ENCODE measurements at regions not wholly inside any gene's neighbourhood (a gene's known extent, or its start where the extent isn't known, plus 50 kb on each side); places are given as distances from the start of the nearest gene placed in this dataset.

DNA sequence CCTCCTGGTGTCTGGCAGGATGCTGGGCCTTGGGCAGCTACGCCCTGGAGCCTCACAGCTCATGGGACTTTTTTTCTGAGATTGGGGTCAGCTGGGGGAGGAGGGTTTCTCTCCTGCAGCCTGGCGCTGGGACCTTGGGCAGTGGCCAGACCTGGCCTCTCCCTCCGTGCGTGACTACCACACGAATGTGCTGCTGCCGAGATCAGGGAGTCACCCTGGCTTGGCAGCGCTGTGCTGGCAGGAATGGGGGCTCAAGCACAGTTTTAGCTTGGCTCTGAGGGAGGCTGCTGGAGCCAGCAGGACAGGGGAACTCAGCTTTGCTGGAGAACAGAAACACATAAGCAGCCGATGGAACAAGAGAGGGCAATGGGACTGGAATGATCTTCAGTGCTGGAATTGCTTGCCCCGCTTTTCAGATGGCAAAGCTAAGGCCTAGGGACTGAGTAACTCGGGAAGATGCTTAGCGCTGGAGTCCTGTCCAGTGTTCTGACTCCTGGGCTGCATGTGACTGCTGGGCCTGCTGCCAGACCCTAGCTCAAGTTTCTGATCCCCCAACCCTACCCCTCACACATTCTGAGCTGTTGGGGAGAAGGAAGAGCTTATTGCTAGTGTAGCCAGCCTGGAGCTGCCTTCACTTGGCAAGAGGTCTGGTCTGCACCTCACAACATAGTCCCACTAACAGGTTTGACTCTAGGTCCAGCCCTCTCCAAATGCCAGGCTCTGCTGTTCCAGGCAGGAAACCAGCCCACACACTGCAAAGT is 69.9 kb downstream of the NAV1 start:
- ChIA-PET POLR2A (interaction anchor here (0.5 to 0.9 kb wide), 2 partner anchors 15 to 27 kb away, joined by 3 to 5 read pairs; no protein-coding TSS in a partner anchor), CTCF (interaction anchor here (1.2 kb wide), 1 partner anchor 27 kb away, joined by 3 read pairs; no protein-coding TSS in a partner anchor)
- Histone ChIP-seq H3K27me3 (ENCODE audit: control insufficient read depth, insufficient read depth, low read length) (no peaks in the 10 kb centered on the region), H3K9me3 (ENCODE audit: control insufficient read depth, insufficient read depth, low read length) (no peaks in the 10 kb centered on the region), H3K4me3 (ENCODE audit: low read depth, low read length) (no peak overlapping the region), H3K27ac (ENCODE audit: low read depth, low read length) (no peak overlapping the region)
- TF ChIP-seq, protein P1, sequence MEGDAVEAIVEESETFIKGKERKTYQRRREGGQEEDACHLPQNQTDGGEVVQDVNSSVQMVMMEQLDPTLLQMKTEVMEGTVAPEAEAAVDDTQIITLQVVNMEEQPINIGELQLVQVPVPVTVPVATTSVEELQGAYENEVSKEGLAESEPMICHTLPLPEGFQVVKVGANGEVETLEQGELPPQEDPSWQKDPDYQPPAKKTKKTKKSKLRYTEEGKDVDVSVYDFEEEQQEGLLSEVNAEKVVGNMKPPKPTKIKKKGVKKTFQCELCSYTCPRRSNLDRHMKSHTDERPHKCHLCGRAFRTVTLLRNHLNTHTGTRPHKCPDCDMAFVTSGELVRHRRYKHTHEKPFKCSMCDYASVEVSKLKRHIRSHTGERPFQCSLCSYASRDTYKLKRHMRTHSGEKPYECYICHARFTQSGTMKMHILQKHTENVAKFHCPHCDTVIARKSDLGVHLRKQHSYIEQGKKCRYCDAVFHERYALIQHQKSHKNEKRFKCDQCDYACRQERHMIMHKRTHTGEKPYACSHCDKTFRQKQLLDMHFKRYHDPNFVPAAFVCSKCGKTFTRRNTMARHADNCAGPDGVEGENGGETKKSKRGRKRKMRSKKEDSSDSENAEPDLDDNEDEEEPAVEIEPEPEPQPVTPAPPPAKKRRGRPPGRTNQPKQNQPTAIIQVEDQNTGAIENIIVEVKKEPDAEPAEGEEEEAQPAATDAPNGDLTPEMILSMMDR (IDR thresholded peaks at IDR 0.05; ENCODE audit: low read depth, low read length) = no peak
- DNase-seq (ENCODE audit: low read depth, low spot score) = no peak

DNA sequence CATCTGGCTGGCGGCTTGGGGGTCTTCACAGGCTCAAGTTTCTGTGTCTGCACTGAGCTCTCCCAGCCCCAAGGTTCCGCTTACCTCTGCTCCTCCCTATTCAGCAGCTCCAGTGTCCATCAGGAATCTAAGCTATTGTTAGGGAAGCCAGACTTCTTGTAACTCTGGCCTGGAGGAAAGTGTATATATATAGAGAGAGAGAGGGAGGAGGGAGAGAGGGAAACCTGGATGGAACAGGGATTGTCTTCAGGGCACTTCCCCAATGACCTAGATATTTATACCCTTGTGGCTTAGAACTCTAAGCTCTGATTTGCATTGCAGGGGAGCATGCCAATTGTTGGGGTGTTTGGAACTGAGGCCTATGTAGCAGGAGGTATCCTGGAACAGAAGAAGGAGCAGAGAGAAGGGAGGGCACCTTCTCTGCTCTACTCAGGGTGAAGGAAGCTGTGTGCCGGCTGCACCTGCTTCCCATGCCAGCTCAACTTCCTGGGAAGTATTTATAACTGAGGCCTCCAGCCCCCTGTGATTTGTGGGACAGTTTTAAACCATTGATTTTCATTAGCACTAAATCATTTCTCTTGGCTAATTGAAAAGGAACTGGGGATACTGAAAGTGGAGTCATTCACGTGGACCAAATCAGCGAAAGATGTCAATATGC is 70.9 kb downstream of the NAV1 start:
- H3K27me3 ChIP-seq (ENCODE audit: control insufficient read depth, insufficient read depth, low read length) = no peaks in the 10 kb centered on the region
- ChIA-PET POLR2A (no interaction called here), CTCF (interaction anchor here (0.5 to 1.2 kb wide), 3 partner anchors 28 to 99 kb away, joined by 3 to 9 read pairs (median 3); no protein-coding TSS in a partner anchor)
- no peak for DNase-seq (ENCODE audit: low read depth, low spot score)
- no peak overlapping the region for H3K4me3 ChIP-seq (ENCODE audit: low read depth, low read length)
- TF ChIP-seq, protein P1 (IDR thresholded peaks at IDR 0.05; ENCODE audit: low read depth, low read length) = no peak
- H3K27ac ChIP-seq (ENCODE audit: low read depth, low read length) = peak overlapping the region; percentile 21
- H3K9me3 ChIP-seq (ENCODE audit: control insufficient read depth, insufficient read depth, low read length) = no peaks in the 10 kb centered on the region

DNA sequence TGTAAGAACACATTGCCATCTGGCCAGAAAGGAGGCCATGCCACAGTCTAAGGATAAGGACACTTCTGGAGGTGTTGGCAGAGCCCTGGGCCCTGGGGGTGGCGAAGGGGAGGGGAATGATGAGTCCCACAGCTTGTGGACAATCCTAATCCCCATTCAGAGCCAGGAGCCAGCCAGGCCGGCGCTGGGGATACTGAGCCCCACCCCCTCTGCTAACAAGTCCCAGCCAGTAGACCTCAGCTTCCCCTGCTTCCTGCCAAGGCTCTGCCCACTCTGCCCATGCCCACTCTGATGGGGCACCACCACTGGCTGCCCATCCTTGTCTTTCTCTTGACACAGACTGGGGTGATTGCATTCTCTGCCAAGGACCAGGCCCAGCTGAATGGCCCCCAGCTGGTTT is 71.9 kb downstream of the NAV1 start:
- CTCF ChIA-PET = no interaction called here
- no peaks in the 10 kb centered on the region for H3K27me3 ChIP-seq (ENCODE audit: control insufficient read depth, insufficient read depth, low read length)
- no peak overlapping the region for H3K4me3 ChIP-seq (ENCODE audit: low read depth, low read length)
- H3K27ac ChIP-seq (ENCODE audit: low read depth, low read length) = no peak overlapping the region
- TF ChIP-seq, protein P1 (IDR thresholded peaks at IDR 0.05; ENCODE audit: low read depth, low read length) = no peak
- POLR2A ChIA-PET = no interaction called here
- no peak for DNase-seq (ENCODE audit: low read depth, low spot score)
- no peaks in the 10 kb centered on the region for H3K9me3 ChIP-seq (ENCODE audit: control insufficient read depth, insufficient read depth, low read length)

DNA sequence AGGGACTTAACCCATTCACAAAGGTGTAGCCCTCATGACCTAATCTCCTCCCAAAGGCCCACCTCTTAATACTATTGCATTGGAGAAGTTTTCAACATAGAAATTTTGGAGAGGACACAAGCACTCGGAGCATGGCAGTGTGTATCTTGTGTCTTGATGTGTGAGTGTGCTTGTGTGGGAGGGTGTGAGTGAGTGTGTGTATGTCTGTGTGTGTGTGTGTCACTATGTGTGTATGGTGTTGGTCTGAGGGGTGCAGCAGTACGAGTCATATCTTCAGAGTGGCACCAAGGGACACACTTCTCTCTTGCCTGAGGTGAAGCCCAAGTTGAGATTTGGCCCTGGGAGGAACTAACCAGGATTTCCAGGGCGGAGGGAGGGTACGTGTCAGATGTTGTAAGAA is 73.7 kb downstream of the NAV1 start:
- DNase-seq (ENCODE audit: low read depth, low spot score) = no peak
- POLR2A ChIA-PET = no interaction called here
- TF ChIP-seq, protein P1 (IDR thresholded peaks at IDR 0.05; ENCODE audit: low read depth, low read length) = no peak
- H3K27me3 ChIP-seq (ENCODE audit: control insufficient read depth, insufficient read depth, low read length) = no peaks in the 10 kb centered on the region
- no peak overlapping the region for H3K4me3 ChIP-seq (ENCODE audit: low read depth, low read length)
- no peak overlapping the region for H3K27ac ChIP-seq (ENCODE audit: low read depth, low read length)
- CTCF ChIA-PET = no interaction called here
- no peaks in the 10 kb centered on the region for H3K9me3 ChIP-seq (ENCODE audit: control insufficient read depth, insufficient read depth, low read length)
